ENCODE measurements at regions not wholly inside any gene's neighbourhood (a gene's known extent, or its start where the extent isn't known, plus 50 kb on each side); places are given as distances from the start of the nearest gene placed in this dataset.
"Not testable (repeated sequence)": the region's sequence is repeated elsewhere in the genome, so short reads cannot be mapped to it uniquely, and the experiment has no call there.

DNA sequence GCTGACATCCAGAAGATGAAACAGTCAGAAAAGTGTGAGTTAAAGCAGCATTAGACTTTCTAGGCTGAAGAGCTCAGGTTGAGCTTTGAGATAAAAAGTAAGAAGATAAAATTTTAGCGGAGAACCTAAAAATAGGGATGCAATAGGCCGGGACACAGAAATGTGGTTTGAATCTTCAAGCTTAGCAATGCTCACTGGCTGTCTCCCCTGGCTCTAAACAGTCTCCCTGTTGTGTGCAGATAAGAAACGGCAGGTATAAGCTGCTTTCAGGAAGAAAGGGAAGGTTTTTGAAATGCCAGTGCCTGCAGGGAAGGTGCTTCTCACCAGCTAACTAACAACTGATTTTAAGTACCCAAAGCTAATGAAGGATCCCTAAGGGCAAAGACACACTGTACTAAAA, 718.7 kb upstream of the SGO1 start:
- no peak for DNase-seq

DNA sequence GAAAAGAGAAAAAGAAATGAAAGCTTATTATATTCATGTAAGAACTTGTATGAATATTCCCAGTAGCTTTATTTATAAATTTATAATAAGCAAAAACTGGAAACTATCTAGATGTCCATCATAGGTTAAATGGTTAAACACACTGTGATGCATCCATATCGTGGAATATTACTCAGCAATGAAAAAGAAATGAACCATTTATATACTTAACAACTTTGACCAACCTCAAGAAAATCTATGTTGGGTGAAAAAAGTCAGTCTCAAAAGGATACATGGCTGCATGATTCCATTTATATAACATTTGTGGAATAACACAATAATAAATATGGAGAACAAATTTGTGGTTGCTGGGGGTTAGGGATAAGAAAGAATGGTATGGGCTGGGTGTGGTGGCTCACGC, 713.0 kb upstream of the SGO1 start:
- no peak for DNase-seq

DNA sequence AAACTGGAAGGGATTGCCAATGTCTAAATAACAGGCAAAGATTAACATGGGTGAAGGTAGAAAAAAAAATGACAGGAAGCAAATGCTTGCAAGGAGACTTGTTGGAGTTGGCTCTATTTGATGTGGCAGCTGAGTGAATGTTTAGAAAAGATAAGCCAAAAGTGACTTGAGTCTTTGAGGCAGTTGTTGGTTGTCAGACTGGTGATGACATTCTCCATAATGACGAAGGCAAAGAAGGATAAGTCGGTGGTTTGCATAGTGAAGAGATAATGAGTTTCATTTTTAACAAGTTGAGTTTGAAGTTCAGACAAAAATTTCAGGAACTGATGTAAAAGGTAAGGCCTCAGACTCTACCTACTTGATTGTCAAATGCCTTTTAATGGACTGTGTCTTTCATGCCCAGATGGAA, 704.1 kb upstream of the SGO1 start:
- DNase-seq = no peak

DNA sequence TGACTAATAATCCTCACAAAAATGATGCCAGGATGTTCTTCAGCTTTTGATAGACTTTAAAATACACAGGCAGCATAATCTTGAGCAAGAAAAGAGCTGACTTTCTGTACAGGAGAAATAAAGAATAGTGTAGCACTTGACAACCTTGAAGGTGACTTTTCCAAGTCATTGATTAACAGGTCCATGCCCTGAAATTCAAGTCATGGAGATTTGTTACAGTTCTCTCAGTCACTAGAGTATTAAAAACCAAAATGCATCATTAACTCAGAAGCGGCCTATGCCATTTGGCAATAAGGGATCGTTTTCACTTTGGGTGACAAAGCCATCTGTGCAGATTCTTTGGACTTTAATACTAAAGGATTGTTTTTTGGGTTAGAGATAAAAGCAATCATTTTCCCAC, 692.7 kb upstream of the SGO1 start:
- no peak for DNase-seq

DNA sequence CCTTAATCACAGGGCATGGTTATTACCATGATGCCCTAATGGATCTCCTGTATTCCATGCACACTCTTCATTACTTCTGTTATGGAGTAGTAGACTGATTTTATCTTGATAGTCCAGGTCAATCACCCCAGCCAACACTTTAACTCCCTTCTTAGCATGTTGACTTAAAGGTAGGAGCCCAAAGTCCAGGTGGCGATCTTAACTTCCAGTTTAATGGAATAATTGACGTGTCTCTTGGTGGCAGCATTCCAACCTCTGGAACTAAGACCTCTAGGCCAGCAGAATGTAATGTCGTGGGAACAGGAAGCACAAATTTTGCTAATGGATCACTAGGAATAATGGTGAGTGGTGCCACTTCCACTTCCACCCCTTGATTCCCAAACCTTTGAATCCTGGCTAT, 687.2 kb upstream of the SGO1 start:
- no peak for DNase-seq

DNA sequence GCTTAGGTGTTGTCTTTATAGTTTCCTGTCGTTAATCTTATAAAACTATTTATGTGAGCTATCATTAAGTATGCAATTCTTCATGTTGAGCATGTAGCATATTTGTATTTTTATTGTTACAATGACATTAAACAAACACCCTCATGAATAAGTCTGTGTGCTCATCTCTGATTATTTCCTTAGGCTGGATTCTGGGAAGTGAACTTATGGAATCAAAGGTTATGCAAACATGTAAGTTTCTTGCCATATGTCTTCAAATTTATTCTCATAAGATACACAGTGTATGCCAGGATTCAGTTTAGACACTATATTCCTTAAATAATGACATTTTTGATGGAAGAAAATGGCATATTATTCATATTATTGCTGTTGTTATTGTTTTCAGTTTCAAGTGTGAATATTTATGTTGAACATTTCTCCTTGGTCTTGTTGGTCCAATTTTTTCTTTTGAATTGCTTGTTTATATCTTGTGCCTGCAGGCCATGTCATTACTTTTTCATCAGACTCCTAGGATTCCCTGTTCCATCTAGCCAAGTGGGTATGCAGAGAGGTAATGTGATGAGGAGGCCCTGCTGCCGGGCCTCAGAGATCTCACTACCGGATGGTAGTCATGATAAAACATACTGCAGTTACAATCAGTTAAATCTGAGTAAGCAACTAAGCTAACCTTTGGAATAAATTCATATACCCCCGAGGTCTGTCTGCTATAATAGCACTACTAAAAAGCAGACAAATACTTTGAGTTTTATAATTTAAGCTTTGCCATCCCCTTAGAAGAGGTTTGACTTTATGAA, 684.3 kb upstream of the SGO1 start:
- DNase-seq = no peak

DNA sequence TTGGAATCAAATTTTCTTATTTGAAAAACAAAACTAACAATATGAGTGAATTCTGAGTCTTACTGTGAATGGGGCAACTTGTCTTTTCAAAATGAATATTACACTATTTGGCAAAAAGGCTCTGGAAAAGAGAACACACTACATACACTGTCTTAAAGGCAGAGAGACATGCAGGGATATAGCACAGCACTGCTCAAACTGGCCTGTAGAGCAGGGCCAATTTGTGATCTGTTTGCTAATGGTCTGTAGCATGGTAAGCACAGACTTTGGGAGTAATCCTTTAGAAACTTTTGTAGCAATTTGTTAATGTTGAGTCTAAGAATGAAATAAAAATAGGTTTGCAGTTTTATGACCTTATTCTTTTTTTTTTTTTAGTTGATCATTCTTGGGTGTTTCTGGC, 679.8 kb upstream of the SGO1 start:
- no peak for DNase-seq

DNA sequence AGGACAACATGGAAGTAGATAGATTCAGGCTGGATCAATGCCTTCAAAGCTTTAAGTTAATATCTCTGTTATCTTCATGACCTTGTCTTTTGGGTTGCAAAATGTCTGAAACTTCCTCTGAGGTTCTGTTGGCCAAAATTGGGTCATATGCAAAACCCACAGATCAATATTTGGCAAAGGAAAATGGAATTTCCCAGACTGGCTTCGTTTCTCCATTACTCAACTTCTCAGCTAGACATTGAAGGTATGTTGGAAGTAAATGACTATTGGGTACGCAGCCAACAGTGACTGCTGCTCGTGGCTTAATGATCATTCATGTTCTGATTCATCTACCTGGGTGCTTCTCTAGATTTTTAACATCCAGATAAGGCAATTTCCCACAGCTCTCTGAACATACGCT, 675.4 kb upstream of the SGO1 start:
- DNase-seq = no peak

DNA sequence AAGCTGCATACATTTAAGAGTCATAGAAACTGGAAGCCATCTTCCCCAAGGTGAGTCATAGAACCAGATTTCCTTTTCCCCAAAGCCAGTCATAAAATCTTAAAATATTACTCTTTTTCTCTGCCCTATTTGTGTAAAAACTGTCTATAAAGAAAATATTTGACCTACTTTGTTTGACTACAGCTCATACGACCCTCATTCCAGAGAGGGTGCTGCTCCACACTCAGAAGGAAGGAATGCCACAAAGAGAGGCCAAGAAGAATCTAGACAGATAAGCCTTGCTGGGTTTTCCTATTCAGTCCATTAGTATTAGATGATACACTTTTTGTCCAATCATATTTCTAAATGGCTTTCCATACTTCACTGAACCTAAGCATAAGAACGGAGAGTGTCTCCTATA, 671.6 kb upstream of the SGO1 start:
- no peak for DNase-seq

DNA sequence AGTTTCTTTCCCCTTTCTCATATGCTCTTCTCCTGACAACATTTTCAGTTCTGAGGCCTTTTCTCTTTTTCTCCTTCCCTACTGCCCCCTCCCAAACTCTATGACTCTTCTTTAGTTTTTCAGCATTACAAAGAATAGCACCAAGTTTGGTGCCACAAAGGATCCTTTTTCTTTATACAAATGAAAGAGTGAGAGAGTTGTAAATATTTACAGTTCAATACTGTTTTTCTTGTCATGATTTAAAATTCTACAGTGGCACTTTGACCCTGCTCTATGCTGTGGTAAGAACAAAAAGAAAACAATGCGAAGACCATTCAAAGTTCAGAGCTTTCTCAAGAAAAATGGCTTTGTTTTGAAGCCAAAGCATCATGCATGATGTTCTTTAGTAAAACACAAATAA, 667.9 kb upstream of the SGO1 start:
- no peak for DNase-seq

DNA sequence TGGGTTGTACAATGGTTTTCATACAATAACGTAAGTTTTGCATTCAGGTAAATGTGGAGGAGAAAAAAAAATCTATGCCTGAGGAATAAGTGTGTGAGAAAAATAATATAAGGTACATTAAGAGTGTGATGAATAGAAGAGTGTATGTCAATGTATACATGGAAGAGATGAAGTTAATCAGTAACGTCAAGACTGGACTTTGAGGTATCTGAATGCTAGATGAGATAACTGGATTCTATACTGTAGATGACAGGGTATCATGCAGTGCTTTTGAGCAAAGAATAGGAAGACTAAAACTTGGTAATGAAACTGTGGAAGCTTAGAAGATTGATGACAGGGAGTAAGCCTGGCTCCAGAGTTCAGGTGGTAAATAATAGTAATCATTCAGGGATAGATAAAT, 666.7 kb upstream of the SGO1 start:
- DNase-seq = no peak

DNA sequence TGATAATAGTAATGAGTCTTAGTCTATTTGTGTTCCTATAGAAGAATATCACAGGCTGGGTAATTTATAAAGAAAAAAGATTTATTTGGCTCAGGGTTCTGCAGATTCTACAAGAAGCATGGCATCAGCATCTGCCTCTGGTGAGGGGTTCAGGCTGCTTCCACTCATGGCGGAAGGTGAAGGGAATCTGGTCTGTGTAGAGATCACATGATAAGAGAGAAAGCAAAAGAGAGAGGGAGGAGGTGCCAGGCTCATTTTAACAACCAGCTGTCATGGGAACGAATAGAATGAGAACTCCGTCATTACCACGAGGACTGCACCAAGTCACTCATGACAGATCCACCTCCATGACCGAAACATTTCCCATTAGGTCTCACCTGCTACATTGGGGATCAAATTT, 664.0 kb upstream of the SGO1 start:
- DNase-seq = no peak

DNA sequence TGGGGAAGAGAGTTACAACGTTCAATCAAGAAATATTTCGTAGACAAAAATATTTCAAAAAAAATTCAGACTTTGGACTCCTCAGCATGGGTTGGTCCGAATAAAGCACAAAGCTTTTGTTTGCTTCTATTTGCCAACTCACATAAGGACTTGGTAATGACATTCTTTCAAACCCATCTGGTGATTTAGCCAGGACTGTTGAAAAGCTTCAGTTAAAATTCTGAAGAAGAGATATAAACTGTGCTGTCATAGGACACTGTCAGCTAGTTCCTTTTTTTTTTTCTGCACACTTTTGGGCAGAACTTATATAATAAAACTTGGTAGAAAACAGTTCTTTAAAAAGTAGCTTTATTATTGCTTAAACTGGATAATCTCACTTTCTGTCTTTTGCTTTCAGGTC, 660.8 kb upstream of the SGO1 start:
- no peak for DNase-seq

DNA sequence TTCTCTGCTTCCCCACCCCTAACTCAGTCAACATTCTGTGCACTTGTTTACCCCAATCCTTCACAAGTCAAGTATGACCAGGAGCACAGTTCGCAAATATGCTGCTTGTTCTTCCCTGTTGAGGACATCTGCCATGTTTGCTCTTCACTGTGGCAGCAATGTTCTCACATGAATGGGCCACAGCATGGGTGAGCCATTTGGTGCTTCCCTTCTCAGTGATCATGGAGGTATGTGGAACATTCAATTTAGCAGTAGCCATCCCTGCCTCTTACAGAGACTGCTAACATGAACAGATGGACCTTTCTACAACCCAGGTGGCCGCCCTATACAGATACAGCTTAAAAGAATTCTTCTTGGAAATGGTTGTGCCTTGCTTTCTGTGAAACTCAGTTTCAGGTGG, 660.1 kb upstream of the SGO1 start:
- peak; percentile 10 for DNase-seq

DNA sequence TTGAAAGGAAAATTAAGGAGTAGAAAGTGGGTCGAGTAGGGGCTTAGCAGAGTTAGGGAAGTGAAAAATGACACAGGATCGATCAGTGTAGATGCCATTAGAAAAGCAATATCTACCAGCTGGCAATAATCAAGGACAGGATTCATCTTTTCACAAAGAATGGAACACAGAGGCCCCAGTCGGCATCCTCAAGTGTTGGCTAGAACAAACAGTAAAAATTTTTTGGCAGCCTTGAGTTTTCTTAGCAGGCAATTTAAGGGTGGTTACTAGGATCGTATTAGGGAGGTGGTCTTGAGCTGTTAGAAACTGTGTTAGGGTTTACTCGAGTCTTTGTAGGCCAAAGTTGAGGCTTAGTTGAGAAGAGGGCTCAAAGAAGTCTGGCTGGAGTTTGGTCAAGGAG, 658.8 kb upstream of the SGO1 start:
- DNase-seq = no peak

DNA sequence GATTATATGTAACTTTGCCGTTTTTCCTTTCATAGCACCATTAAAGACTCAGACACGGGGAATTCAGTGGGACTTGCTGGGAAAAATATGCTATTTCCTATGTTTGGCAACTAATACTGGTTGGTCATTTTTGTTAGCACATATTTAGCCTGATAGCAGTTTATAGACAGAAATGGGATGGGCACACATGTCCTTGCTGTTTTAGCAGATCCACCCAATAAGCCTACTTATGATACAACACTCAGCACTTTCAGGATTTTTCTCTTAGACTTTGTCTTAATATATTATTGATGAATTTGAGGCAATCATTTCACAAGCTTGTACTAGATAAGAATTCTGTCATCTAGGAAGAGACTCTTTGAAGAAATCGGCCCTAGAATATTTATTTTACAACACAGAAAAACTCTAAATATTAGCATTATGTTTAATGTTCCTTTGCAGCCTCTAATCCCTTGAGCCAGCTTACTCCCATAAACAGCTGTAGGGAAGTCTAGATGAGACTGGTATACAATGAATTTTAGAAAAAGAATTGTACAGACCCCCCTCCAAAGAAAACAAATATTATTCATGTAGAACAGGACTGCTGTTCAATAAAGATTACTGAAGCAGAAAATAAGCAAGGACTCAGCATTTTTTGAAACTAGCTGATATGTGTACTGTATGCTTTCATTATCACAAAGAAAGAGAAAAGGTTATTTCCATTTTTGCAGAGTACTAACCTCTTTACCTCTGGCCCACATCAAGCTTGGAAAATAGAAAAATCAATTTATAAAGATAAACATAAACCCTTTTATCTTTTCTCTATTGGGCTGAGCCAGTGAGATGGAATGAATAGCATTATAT, 656.8 kb upstream of the SGO1 start:
- no peak for DNase-seq

DNA sequence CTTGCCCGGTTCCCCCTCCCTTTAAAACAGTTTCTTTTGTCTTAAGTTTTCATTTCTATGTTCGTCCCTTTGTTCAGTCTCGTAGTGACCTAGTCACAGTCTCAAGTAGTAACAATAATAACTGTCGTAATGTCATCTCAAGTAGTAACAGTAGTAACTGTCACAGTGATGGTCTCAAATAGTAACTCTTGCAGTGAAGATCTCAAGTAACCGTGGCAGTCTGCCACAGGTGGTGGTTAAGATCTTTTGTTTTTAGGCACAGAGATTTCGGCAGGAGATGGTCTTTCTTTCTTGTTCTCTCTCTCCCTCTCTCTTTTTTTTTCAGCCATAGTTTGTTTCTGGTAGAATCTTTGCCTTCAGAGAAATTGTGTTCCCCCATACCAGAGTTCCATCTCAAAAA, 656.0 kb upstream of the SGO1 start:
- no peak for DNase-seq

DNA sequence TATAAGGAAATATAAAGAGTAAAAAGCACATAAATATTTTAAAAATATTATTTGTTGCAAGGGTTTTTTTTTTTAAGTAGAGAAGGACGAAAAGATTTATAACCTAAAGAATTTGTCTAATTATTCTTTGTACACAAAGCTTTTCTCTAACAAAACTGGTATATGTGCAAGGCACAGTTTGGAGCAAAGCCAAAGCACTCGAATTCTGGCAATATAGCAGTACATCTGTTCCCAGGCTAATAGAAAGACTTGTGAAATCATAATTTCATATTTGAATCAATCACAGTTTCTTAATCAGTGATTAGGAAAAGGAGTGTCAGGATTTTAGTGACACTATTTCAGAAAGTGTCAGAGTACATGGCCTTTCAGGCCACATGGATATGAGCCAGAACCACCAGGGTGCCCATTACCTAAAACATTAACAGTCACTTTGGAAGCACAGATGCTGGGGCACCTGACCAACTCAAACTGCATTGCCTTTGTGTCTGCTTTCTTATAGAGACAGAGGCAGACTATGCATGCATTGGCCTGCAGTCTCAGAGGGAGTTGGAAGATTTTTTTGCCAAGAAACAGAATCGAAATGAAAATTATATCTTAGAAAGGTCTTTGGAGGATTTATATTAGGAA, 651.8 kb upstream of the SGO1 start:
- peak; percentile 36 for DNase-seq

DNA sequence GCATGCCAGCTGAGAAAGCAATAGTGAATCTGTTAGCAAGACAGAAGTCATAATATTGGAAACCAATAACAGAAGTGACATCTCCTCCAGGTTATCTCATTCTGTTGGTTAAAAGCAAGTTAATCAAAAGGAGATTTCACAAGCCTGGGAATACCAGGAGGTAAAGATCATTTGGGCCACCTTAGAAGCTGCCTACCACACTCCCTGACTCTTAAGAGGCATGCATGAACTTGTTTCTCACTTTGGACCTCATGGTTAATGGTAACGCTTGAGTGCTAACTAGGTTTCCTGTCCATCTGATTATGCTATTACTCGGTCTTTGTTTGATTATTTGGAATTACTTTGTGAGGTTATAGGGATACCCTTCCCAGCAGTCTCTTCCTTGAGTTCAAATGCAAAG, 650.8 kb upstream of the SGO1 start:
- DNase-seq = no peak

DNA sequence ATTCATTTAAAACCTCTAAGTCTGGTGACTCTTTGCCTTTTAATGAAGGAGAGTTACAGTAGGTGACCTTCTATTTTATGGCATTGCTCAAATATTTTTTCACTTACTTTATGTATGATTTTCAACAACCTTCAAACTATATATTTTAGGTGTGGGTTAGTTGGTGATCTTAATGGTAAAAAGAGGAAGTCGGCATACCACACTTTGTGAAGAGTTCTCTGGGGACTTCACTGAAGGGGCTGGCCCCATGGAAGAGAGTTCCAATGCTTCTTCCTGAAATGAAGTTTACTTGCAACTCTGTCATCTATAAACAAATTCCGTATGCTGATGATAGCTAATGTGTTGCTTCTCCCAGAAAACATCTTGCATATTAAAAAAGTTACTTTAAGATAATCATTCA, 647.0 kb upstream of the SGO1 start:
- no peak for DNase-seq

DNA sequence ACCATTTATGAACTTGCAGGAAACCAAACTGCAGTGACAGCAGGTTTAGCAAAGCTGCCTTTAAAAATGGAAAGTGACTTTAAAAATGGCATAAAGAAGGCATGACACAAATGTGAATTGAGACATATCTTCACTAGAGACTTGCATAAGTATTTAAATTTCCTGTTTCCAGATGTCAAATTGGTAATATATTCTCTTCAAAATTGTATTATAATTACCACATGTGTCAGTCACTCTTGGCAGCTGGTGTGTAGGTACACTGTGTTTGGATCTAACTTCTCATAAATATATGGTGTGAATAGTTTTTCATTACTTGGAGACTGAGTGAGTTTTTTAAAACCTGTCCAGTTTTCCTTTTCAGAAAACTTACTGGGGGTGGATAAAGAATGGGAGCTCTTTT, 636.2 kb upstream of the SGO1 start:
- DNase-seq = no peak

DNA sequence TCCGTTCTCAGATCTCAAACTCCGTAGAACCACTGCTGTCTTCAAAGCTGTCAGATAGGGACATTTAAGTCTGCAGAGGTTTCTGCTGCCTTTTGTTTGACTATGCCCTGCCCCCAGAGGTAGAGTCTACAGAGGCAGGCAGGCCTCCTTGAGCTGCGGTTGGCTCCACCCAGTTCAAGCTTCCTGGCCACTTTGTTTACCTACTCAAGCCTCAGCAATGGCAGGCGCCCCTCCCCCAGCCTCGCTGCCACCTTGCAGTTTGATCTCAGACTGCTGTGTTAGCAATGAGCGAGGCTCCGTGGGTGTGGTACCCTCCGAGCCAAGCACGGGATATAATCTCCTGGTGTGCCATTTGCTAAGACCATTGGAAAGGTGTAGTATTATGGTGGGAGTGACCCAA, 634.9 kb upstream of the SGO1 start:
- DNase-seq = not testable (repeated sequence)

DNA sequence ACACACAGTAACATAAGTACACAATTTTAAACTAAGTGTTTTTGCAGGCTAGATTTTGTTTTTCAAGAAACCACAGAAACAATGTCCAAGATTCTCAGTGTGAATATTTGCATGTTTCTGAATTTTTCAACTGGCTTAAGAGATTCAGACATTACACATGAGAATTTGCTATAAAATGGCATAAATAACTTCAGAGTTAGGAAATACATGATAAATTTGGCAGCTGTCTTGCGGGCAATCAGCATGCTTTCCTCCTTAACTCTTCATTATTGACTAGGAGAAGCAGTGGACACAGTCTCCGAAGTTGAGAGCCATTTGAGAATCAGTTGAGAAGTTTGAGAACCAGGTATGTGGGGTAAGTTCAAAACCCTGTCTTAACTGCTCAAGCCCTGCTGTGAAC, 625.6 kb upstream of the SGO1 start:
- DNase-seq = no peak

DNA sequence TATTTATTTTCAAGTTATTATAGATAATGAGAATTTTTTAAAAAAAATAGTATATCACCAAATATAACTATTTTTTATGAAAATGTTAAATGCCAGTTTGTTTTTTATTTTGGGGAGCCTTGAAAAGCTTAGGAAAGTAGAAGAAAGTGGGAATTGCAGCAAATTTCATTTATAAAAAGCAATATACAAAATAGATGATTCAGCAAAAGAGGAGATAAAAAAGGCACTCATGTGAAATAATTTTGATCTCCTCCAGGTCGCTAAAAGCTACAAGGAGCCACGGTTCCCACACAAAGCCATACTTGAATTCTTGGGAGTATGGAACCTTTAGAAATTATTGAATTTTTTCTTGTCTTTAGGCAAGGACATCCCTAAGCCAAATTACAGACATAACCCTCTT, 625.0 kb upstream of the SGO1 start:
- DNase-seq = no peak
